GM10266 (cell line): ENCODE measurements at regions not wholly inside any gene's neighbourhood (a gene's known extent, or its start where the extent isn't known, plus 50 kb on each side); places are given as distances from the start of the nearest gene placed in this dataset.

Experiments used
- DNase-seq: peaks from one replicate; pipeline ENCODE4 v3.0.0; 2012; ENCODE audit errors: extremely low spot score
- TF ChIP-seq, protein P1 (sequence below): IDR thresholded peaks from 2 replicates; pipeline ENCODE4 v1.5.1; 2012; ENCODE audit warnings: mild to moderate bottlenecking, low read depth; ENCODE audit not compliant: control insufficient read depth, insufficient read depth; ENCODE audit errors: missing control alignments

DNA sequence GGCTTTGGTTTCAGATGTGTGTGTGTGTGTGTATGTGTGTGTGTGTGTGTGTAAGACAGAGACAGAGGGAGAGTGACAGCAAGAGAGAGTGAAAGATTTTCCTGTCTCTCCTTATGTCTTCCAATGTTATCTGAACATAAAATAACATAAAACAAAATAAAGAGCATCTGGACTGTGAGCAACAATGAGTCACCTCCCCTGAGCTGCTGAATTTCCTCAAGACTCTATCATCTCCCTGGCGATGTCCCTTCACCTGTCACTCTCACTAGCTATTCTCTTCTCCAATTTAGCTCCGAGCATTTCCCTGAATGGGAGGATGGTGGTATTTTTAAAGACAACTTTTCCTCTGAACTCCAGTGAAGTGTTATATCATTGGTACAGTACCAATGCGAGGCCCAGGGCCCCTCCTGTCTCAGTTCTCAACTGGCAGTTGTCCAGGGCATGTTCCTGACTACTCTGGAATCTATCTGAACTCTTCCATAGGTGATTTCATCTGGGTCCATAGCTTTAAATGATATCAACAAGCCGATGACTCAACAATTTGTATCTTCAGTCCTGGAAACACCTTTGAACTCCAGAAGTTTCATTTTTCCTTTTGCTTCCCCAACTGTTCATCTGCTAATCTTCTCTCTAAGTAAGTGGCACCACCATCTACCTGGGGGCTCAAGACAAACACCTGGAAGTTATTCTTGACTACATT is 195.0 kb upstream of the CLNK start:
- DNase-seq: no peak
- TF ChIP-seq, protein P1, sequence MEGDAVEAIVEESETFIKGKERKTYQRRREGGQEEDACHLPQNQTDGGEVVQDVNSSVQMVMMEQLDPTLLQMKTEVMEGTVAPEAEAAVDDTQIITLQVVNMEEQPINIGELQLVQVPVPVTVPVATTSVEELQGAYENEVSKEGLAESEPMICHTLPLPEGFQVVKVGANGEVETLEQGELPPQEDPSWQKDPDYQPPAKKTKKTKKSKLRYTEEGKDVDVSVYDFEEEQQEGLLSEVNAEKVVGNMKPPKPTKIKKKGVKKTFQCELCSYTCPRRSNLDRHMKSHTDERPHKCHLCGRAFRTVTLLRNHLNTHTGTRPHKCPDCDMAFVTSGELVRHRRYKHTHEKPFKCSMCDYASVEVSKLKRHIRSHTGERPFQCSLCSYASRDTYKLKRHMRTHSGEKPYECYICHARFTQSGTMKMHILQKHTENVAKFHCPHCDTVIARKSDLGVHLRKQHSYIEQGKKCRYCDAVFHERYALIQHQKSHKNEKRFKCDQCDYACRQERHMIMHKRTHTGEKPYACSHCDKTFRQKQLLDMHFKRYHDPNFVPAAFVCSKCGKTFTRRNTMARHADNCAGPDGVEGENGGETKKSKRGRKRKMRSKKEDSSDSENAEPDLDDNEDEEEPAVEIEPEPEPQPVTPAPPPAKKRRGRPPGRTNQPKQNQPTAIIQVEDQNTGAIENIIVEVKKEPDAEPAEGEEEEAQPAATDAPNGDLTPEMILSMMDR: no peak

DNA sequence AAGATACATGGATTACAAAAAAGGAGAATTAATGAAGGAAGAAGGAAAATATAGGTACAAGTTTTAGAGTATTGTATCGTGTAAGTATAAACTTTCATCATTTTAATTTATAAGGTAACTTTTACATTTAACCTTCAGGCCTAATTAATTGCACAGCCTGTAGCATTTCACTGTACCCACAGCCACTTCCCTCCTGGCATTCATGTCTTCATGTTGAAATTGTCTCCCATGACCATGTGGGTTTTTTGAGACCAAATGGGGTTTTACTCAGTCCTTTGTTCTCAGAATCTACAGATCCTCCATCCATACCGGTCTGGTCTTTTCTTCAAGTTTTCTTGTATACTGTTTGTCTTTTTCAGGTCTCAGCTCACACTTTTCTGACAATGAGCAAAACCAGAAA is 194.3 kb upstream of the CLNK start:
- DNase-seq: no peak
- TF ChIP-seq, protein P1: no peak

DNA sequence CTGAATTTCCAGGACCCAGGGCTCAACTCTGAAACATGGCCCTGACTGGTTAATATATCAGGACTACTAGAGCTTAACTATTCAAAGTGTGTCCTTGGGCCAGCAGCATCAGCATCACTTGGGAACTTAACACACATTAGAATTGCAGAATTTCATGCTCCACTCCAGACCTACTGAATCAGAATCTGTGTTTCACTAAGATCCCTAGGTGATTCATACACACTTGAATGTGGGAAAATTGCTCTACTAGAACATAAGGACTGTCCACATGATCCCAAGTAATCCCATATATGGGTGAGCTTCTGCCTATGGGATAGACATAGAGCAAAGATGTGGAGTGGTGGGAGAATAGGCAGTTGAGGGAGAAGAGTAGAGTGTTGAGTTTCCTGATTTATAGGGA is 192.5 kb upstream of the CLNK start:
- TF ChIP-seq, protein P1: no peak
- no peak for DNase-seq

DNA sequence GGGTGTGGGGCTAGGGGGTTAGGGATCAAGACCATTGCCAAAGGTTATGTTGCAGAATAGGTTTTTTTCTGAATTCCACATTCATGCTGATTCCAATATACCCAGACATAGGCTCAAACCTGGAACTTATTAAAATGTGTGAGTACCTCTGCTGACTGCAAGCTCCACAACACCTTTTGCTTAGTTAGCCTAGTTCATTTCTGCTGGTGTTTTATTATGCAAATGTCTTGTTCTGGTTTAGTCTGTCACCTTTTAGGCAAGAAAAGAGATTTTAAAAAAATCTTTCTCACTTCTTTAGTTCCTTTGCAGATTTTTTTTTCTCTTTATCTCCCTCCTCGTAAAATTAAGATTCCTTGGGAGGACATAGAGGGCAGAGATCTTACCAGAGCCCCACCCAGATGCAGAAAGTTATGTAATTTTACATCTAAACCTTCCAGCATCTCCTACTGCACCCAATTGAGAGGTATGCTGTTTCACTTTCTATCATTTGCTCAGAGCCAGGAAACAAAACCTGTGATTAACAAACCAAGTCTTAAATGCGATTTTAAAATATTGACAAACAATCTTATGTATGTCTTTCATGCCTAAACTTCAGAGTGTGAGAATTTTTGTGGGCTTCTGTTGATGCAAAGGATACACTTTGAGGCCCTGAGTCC is 190.7 kb upstream of the CLNK start:
- no peak for DNase-seq
- TF ChIP-seq, protein P1: no peak

DNA sequence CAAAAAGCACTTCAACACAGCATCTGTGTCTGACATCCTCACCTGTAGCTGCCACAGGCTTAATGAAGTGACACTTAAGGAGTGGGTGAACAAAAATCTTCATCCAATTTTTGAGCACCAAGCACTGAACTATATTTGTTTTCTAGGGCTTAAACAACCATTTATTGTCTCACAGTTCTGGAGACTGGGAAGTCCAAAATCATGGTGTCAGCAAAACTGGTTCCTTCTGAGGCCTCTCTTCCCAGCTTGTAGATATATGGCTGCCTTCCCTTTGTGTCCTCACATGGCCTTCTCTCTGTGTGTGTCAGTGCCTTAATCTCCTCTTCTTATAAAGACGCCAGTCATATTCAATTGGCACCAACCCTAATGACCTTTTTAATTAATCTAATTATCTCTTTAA is 189.2 kb upstream of the CLNK start:
- no peak for DNase-seq
- TF ChIP-seq, protein P1: no peak

DNA sequence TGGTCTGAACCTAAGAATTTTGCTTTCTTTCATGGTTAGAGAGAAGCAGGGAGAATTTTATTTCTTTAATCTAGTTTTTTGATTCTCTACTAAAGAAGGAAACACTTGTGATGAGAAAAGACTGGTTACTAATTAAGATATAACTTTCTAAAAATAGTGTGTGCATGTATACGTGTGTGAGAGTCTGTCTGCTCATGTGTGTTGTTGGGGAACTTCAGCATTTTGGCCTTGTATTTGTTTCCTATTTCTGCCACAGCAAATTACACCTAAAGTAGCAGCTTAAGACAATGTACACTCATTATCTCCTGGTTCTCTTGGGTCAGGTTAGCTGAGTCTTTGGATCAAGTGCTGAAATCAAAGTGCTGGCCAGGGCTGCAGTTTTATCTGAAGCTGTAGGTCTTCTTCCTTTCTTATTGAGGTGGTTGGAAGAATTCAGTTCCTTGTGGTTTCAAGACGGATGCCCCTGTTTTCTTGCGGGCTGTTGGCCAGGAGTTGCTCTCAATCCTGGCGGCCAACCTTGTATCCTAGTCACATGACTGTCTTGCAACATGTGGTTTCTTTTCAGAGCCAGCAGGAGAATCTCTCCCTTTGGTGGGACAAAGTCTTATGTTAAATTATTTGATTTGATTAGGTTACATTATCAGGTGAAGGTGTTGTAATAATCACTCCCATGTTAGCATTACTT is 188.4 kb upstream of the CLNK start:
- TF ChIP-seq, protein P1: no peak
- DNase-seq: no peak

DNA sequence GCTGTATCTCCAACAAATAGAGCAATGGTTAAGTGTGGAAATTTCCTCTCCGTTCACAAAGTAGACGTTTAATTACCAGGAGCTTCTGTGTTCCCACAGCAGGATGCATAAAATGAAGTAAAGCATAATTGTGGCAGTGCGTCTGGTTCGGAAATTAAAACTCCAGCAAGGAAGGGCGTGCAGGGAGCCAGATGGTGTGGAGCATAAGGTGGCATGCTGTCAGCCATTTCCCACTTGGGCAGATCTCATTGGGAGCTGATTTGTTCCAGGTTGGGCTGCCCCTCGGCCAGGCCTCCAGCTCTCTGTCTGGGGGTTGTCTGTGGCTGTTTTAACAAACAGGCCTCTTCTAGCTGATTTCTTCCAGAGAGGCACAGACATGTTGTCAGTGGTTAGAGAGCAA is 182.1 kb upstream of the CLNK start:
- TF ChIP-seq, protein P1: no peak
- DNase-seq: no peak
